SK-N-SH treated with all-trans-retinoic acid at 6 μM for 48 hours (cell line): ENCODE measurements at regions not wholly inside any gene's neighbourhood (a gene's known extent, or its start where the extent isn't known, plus 50 kb on each side); places are given as distances from the start of the nearest gene placed in this dataset.

ENCODE experiments used
- ATAC-seq: fragments of 200-7000 bp; cut with Tn5 transposase; 3 replicates; pipeline ENCODE4 v1.9.1; 2020; ENCODE audit warnings: mild to moderate bottlenecking, moderate library complexity
- ARNTL ChIP-seq: fragments of 450-650 bp; formaldehyde crosslinking; IDR thresholded peaks from 2 replicates; pipeline ENCODE4 v1.5.0; 2020; ENCODE audit warnings: low read depth, mild to moderate bottlenecking, moderate library complexity, borderline replicate concordance
- BACH2 ChIP-seq: fragments of 250-450 bp; sonication (Bioruptor Pico); IDR thresholded peaks from 2 replicates; pipeline ENCODE4 v1.9.0; 2021; ENCODE audit warnings: mild to moderate bottlenecking, borderline replicate concordance
- CSDC2 ChIP-seq: fragments of 250-450 bp; sonication (Bioruptor Pico); IDR thresholded peaks from 2 replicates; pipeline ENCODE4 v1.5.0; 2020; ENCODE audit warnings: mild to moderate bottlenecking, moderate library complexity
- ESRRG ChIP-seq: fragments of 250-450 bp; sonication (Bioruptor Pico); IDR thresholded peaks from 2 replicates; pipeline ENCODE4 v1.6.1; 2021; ENCODE audit warnings: mild to moderate bottlenecking
- GLIS3 ChIP-seq: fragments of 250-450 bp; sonication (Bioruptor Pico); IDR thresholded peaks from 2 replicates; pipeline ENCODE4 v1.5.0; 2020; ENCODE audit warnings: mild to moderate bottlenecking, moderate library complexity
- ISL1 ChIP-seq: fragments of 250-450 bp; sonication (Bioruptor Pico); IDR thresholded peaks from 2 replicates; pipeline ENCODE4 v2.1.2; 2022; ENCODE audit warnings: mild to moderate bottlenecking, moderate library complexity
- PPARA ChIP-seq: fragments of 250-450 bp; sonication (Bioruptor Pico); IDR thresholded peaks from 2 replicates; pipeline ENCODE4 v1.5.0; 2020; ENCODE audit warnings: mild to moderate bottlenecking, borderline replicate concordance
- SNAI2 ChIP-seq: fragments of 250-450 bp; sonication (Bioruptor Pico); IDR thresholded peaks from 2 replicates; pipeline ENCODE4 v1.5.0; 2020; ENCODE audit warnings: mild to moderate bottlenecking, moderate library complexity
- TCF4 ChIP-seq: fragments of 250-450 bp; sonication (Bioruptor Pico); IDR thresholded peaks from 2 replicates; pipeline ENCODE4 v1.8.0; 2021; ENCODE audit warnings: mild to moderate bottlenecking, moderate library complexity, borderline replicate concordance
- TOX ChIP-seq: fragments of 250-450 bp; sonication (Bioruptor Pico); IDR thresholded peaks from 2 replicates; pipeline ENCODE4 v1.8.0; 2021; ENCODE audit warnings: mild to moderate bottlenecking, moderate library complexity, borderline replicate concordance
- ZC3H10 ChIP-seq: fragments of 250-450 bp; sonication (Bioruptor Pico); IDR thresholded peaks from 2 replicates; pipeline ENCODE4 v1.5.1; 2021; ENCODE audit warnings: mild to moderate bottlenecking, moderate library complexity
- ZFP3 ChIP-seq: fragments of 250-450 bp; sonication (Bioruptor Pico); IDR thresholded peaks from 2 replicates; pipeline ENCODE4 v1.5.0; 2020; ENCODE audit warnings: mild to moderate bottlenecking, moderate library complexity
- ZFP30 ChIP-seq: fragments of 450-650 bp; formaldehyde crosslinking; IDR thresholded peaks from 2 replicates; pipeline ENCODE4 v1.5.0; 2022; ENCODE audit warnings: mild to moderate bottlenecking, moderate library complexity
- ZNF70 ChIP-seq: fragments of 450-650 bp; formaldehyde crosslinking; IDR thresholded peaks from 2 replicates; pipeline ENCODE4 v1.5.0; 2020; ENCODE audit warnings: mild to moderate bottlenecking, moderate library complexity
- ZNF8 ChIP-seq: fragments of 450-650 bp; formaldehyde crosslinking; IDR thresholded peaks from 2 replicates; pipeline ENCODE4 v1.5.0; 2020; ENCODE audit warnings: mild to moderate bottlenecking, moderate library complexity
- TF ChIP-seq, protein P1 (sequence below): fragments of 250-450 bp; sonication (Bioruptor Pico); IDR thresholded peaks from 2 replicates; pipeline ENCODE4 v1.8.0; 2021; ENCODE audit warnings: low read depth, mild to moderate bottlenecking, moderate library complexity, borderline replicate concordance
- TF ChIP-seq, protein P2 (sequence below): fragments of 250-450 bp; sonication (Bioruptor Pico); IDR thresholded peaks from 2 replicates; pipeline ENCODE4 v1.5.1; 2021; ENCODE audit warnings: mild to moderate bottlenecking, moderate library complexity
- TF ChIP-seq, protein P3 (sequence below): fragments of 250-450 bp; sonication (Bioruptor Pico); IDR thresholded peaks from 2 replicates; pipeline ENCODE4 v1.5.1; 2020; ENCODE audit warnings: low read depth, mild to moderate bottlenecking, moderate library complexity
- TF ChIP-seq, protein P4 (sequence below): fragments of 250-450 bp; sonication (Bioruptor Pico); IDR thresholded peaks from 2 replicates; pipeline ENCODE4 v1.8.0; 2020; ENCODE audit warnings: mild to moderate bottlenecking, moderate library complexity, borderline replicate concordance
- TF ChIP-seq, protein P5 (sequence below): fragments of 250-450 bp; sonication (Bioruptor Pico); IDR thresholded peaks from 2 replicates; pipeline ENCODE4 v1.5.0; 2020; ENCODE audit warnings: mild to moderate bottlenecking, moderate library complexity

DNA sequence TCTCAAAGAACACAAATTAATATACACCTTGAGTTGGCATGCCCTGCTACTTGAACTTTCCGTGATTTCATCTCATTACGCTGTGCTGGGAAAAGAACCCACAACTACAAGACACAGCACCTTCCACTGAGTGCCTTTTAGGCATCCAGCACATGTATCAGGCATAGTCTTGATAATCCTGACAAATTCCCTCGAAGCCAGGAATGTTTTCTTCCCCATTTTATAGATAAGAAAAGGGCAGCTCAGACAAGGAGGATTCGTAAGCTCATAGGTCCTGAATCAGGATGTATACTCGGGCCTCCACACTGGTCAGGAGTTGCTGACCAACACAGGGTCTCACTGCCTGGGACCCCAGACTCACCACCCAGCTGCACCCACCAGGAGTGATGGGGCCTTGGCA, 368.6 kb downstream of the TNS3 start:
- ATAC-seq = no peak
- TF ChIP-seq, protein P1, sequence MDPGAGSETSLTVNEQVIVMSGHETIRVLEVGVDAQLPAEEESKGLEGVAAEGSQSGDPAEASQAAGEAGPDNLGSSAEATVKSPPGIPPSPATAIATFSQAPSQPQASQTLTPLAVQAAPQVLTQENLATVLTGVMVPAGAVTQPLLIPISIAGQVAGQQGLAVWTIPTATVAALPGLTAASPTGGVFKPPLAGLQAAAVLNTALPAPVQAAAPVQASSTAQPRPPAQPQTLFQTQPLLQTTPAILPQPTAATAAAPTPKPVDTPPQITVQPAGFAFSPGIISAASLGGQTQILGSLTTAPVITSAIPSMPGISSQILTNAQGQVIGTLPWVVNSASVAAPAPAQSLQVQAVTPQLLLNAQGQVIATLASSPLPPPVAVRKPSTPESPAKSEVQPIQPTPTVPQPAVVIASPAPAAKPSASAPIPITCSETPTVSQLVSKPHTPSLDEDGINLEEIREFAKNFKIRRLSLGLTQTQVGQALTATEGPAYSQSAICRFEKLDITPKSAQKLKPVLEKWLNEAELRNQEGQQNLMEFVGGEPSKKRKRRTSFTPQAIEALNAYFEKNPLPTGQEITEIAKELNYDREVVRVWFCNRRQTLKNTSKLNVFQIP = no peak
- no peak for TF ChIP-seq SNAI2
- TF ChIP-seq PPARA (CRISPR knock-in tag) = no peak
- TF ChIP-seq ZNF70 (CRISPR knock-in tag) = no peak
- TF ChIP-seq, protein P2, sequence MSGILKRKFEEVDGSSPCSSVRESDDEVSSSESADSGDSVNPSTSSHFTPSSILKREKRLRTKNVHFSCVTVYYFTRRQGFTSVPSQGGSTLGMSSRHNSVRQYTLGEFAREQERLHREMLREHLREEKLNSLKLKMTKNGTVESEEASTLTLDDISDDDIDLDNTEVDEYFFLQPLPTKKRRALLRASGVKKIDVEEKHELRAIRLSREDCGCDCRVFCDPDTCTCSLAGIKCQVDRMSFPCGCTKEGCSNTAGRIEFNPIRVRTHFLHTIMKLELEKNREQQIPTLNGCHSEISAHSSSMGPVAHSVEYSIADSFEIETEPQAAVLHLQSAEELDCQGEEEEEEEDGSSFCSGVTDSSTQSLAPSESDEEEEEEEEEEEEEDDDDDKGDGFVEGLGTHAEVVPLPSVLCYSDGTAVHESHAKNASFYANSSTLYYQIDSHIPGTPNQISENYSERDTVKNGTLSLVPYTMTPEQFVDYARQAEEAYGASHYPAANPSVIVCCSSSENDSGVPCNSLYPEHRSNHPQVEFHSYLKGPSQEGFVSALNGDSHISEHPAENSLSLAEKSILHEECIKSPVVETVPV (CRISPR knock-in tag) = no peak
- TF ChIP-seq ZC3H10 = no peak
- no peak for TF ChIP-seq ZFP30
- TF ChIP-seq ISL1 (CRISPR knock-in tag) = no peak
- no peak for TF ChIP-seq GLIS3 (CRISPR knock-in tag)
- no peak for TF ChIP-seq ZNF8
- no peak for TF ChIP-seq BACH2
- TF ChIP-seq ZFP3 (CRISPR knock-in tag) = no peak

DNA sequence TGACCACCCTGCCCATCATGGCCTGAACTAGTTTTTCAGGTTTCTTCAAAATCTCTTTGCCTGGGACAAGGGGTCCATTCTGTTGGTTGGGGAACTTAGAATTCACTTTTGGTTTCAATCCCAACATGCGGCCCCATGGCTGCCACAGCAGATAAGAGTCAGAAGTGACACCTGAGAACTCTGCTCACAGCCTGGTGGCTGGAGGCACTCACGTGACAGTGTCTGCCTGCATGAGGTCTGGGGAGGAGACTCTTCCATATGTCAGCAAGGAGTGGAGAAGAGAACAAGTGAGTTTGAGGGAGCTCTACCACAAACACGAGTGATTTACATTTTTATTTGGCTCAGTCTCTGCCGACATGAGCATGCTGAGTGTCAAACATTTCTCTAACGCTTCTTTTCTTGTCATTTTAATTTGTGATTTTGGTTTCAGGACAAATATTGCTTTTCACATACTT, 370.4 kb downstream of the TNS3 start:
- TF ChIP-seq ZFP3 (CRISPR knock-in tag) = no peak
- TF ChIP-seq, protein P1 = no peak
- TF ChIP-seq SNAI2 = no peak
- no peak for TF ChIP-seq TOX
- TF ChIP-seq PPARA (CRISPR knock-in tag) = no peak
- no peak for TF ChIP-seq ESRRG (CRISPR knock-in tag)
- no peak for TF ChIP-seq CSDC2 (CRISPR knock-in tag)
- no peak for TF ChIP-seq ZNF8
- no peak for TF ChIP-seq ZNF70 (CRISPR knock-in tag)
- TF ChIP-seq ZFP30 = no peak
- TF ChIP-seq BACH2 = no peak
- TF ChIP-seq, protein P3, sequence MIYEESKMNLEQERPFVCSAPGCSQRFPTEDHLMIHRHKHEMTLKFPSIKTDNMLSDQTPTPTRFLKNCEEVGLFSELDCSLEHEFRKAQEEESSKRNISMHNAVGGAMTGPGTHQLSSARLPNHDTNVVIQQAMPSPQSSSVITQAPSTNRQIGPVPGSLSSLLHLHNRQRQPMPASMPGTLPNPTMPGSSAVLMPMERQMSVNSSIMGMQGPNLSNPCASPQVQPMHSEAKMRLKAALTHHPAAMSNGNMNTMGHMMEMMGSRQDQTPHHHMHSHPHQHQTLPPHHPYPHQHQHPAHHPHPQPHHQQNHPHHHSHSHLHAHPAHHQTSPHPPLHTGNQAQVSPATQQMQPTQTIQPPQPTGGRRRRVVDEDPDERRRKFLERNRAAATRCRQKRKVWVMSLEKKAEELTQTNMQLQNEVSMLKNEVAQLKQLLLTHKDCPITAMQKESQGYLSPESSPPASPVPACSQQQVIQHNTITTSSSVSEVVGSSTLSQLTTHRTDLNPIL (CRISPR knock-in tag) = no peak
- TF ChIP-seq, all 23 proteins: peak for 0
- ATAC-seq = no peak

DNA sequence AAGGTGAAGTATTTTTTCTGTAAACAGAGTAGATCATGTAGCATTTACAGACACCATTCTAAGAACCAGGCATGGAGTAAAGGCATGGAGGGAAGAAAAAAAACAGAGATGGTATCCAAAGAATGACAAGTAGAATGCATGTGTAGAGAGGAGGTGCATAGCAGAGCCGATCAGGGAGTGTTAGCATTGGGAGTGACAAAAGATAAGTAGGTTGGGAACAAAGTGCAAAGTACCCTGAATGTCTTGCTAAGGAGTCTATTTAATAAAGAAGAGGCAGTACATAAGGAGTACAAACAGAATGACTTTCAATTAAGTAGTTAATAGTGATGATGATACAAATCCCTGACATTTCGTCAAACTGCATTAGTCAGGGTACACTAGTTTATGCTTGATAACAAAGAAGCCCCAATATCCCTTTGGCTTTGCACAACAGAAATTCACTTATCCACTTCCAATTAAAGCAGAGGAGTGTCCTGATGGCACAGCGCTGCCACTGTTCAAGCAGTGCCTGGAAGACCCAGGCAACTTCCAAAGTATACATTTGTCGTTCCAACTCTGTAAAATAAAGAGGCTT, 371.5 kb downstream of the TNS3 start:
- TF ChIP-seq ZFP3 (CRISPR knock-in tag) = no peak
- no peak for TF ChIP-seq CSDC2 (CRISPR knock-in tag)
- TF ChIP-seq, protein P4, sequence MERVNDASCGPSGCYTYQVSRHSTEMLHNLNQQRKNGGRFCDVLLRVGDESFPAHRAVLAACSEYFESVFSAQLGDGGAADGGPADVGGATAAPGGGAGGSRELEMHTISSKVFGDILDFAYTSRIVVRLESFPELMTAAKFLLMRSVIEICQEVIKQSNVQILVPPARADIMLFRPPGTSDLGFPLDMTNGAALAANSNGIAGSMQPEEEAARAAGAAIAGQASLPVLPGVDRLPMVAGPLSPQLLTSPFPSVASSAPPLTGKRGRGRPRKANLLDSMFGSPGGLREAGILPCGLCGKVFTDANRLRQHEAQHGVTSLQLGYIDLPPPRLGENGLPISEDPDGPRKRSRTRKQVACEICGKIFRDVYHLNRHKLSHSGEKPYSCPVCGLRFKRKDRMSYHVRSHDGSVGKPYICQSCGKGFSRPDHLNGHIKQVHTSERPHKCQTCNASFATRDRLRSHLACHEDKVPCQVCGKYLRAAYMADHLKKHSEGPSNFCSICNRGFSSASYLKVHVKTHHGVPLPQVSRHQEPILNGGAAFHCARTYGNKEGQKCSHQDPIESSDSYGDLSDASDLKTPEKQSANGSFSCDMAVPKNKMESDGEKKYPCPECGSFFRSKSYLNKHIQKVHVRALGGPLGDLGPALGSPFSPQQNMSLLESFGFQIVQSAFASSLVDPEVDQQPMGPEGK (CRISPR knock-in tag) = no peak
- no peak for TF ChIP-seq SNAI2
- TF ChIP-seq, protein P2 (CRISPR knock-in tag) = no peak
- no peak for TF ChIP-seq TOX
- TF ChIP-seq, protein P5, sequence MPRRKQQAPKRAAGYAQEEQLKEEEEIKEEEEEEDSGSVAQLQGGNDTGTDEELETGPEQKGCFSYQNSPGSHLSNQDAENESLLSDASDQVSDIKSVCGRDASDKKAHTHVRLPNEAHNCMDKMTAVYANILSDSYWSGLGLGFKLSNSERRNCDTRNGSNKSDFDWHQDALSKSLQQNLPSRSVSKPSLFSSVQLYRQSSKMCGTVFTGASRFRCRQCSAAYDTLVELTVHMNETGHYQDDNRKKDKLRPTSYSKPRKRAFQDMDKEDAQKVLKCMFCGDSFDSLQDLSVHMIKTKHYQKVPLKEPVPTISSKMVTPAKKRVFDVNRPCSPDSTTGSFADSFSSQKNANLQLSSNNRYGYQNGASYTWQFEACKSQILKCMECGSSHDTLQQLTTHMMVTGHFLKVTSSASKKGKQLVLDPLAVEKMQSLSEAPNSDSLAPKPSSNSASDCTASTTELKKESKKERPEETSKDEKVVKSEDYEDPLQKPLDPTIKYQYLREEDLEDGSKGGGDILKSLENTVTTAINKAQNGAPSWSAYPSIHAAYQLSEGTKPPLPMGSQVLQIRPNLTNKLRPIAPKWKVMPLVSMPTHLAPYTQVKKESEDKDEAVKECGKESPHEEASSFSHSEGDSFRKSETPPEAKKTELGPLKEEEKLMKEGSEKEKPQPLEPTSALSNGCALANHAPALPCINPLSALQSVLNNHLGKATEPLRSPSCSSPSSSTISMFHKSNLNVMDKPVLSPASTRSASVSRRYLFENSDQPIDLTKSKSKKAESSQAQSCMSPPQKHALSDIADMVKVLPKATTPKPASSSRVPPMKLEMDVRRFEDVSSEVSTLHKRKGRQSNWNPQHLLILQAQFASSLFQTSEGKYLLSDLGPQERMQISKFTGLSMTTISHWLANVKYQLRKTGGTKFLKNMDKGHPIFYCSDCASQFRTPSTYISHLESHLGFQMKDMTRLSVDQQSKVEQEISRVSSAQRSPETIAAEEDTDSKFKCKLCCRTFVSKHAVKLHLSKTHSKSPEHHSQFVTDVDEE (CRISPR knock-in tag) = no peak
- no peak for TF ChIP-seq BACH2
- TF ChIP-seq TCF4 (CRISPR knock-in tag) = no peak
- no peak for TF ChIP-seq ZNF8
- TF ChIP-seq ARNTL (CRISPR knock-in tag) = no peak
- no peak for ATAC-seq
